Kidney epithelial cell (primary cell): ENCODE measurements at regions not wholly inside any gene's neighbourhood (a gene's known extent, or its start where the extent isn't known, plus 50 kb on each side); places are given as distances from the start of the nearest gene placed in this dataset.

Experiments
- DNase-seq: peaks from one replicate; pipeline ENCODE4 v3.0.0-alpha.2; 2010; ENCODE audit warnings: low read depth
- H3K27me3 ChIP-seq: 2 replicates; pipeline ENCODE4 v1.6.0; 2011; ENCODE audit warnings: low read length; ENCODE audit not compliant: control insufficient read depth, insufficient read depth
- H3K36me3 ChIP-seq: 2 replicates; pipeline ENCODE4 v1.5.1; 2011; ENCODE audit warnings: low read length; ENCODE audit not compliant: control insufficient read depth, insufficient read depth
- H3K4me3 ChIP-seq: 2 replicates; pipeline ENCODE4 v1.5.1; 2011; ENCODE audit warnings: low read depth, mild to moderate bottlenecking, control low read depth, low read length
- CTCF ChIP-seq: IDR thresholded peaks from 2 replicates; pipeline ENCODE4 v1.5.1; 2011; ENCODE audit warnings: mild to moderate bottlenecking, moderate library complexity, low read length, control low read depth, inconsistent platforms; ENCODE audit not compliant: insufficient read depth, poor library complexity, severe bottlenecking

GRCh38 chr6:165742047-165742446 lies 79.0 kb upstream of the PDE10A start:
- TF ChIP-seq CTCF = no peak
- H3K27me3 ChIP-seq = no peaks in the 10 kb centered on the region
- H3K36me3 ChIP-seq = no peaks in the 10 kb centered on the region
- no peak overlapping the region for H3K4me3 ChIP-seq
- DNase-seq = no peak

- no peaks in the 10 kb centered on the region for H3K36me3 ChIP-seq
- TF ChIP-seq CTCF = no peak
- H3K27me3 ChIP-seq = no peaks in the 10 kb centered on the region
- H3K4me3 ChIP-seq = no peak overlapping the region
- no peak for DNase-seq
Observed at GRCh38 chr6:165737396-165737795, 74.4 kb upstream of the PDE10A start.

GRCh38 chr6:165735065-165735464 lies 72.0 kb upstream of the PDE10A start:
- Histone ChIP-seq H3K4me3 (no peak overlapping the region), H3K36me3 (no peaks in the 10 kb centered on the region), H3K27me3 (no peaks in the 10 kb centered on the region)
- no peak for TF ChIP-seq CTCF
- DNase-seq = no peak

- H3K4me3 ChIP-seq = no peak overlapping the region
- DNase-seq = no peak
- no peaks in the 10 kb centered on the region for H3K27me3 ChIP-seq
- no peak for TF ChIP-seq CTCF
- H3K36me3 ChIP-seq = no peaks in the 10 kb centered on the region
Observed at GRCh38 chr6:165733489-165733791, 70.4 kb upstream of the PDE10A start.

- TF ChIP-seq CTCF = no peak
- no peak for DNase-seq
- Histone ChIP-seq H3K4me3 (no peak overlapping the region), H3K36me3 (no peaks in the 10 kb centered on the region), H3K27me3 (no peaks in the 10 kb centered on the region)
Observed at GRCh38 chr6:165732696-165733488, 69.9 kb upstream of the PDE10A start.

- peak; percentile 79 for TF ChIP-seq CTCF
- Histone ChIP-seq H3K36me3 (no peaks in the 10 kb centered on the region), H3K27me3 (no peaks in the 10 kb centered on the region), H3K4me3 (no peak overlapping the region)
- no peak for DNase-seq
Observed at GRCh38 chr6:165729307-165729936, 66.4 kb upstream of the PDE10A start.
